ENCODE measurements at regions not wholly inside any gene's neighbourhood (a gene's known extent, or its start where the extent isn't known, plus 50 kb on each side); places are given as distances from the start of the nearest gene placed in this dataset.
A peak's percentile ranks its signal among the peaks of the same experiment; 100 is the strongest.

GRCh38 chr21:31410499-31411131 is 66.6 kb upstream of the TIAM1 start:
- no peak overlapping the region for H3K27ac Mint-ChIP-seq
- intact Hi-C loops (cut with micrococcal nuclease): loop anchor here (1.0 to 5.0 kb wide), 3 partner anchors 56 to 213 kb away; no protein-coding TSS in a partner anchor

GRCh38 chr21:31409831-31410487 is 65.9 kb upstream of the TIAM1 start:
- CTCF ChIA-PET: no interaction called here
- H3K27me3 Mint-ChIP-seq (ENCODE audit: low read depth): no peaks in the 10 kb centered on the region

More at GRCh38 chr21:31410499-31411131, 66.6 kb upstream of the TIAM1 start:
- Mint-ChIP-seq H3K9me3 (no peaks in the 10 kb centered on the region), H3K36me3 (ENCODE audit: low read depth) (no peaks in the 10 kb centered on the region), H3K4me1 (ENCODE audit: low read depth) (peaks cover 10% of the 10 kb centered on the region), H3K27me3 (ENCODE audit: low read depth) (no peaks in the 10 kb centered on the region), H3K4me3 (no peak overlapping the region)
- DNase-seq: peak; percentile 62
- CTCF ChIA-PET: interaction anchor here (0.7 to 1.0 kb wide), 2 partner anchors 18 to 67 kb away, joined by 3 to 5 read pairs; no protein-coding TSS in a partner anchor

GRCh38 chr21:31408301-31409088 is 64.4 kb upstream of the TIAM1 start:
- peaks cover 15% of the 10 kb centered on the region for H3K4me1 Mint-ChIP-seq (ENCODE audit: low read depth)
- H3K27ac Mint-ChIP-seq: no peak overlapping the region
- intact Hi-C loops (cut with micrococcal nuclease): no loop called here
- no peaks in the 10 kb centered on the region for H3K27me3 Mint-ChIP-seq (ENCODE audit: low read depth)
- CTCF ChIA-PET: no interaction called here
- no peak for DNase-seq
- no peak overlapping the region for H3K4me3 Mint-ChIP-seq
- no peaks in the 10 kb centered on the region for H3K9me3 Mint-ChIP-seq
- no peaks in the 10 kb centered on the region for H3K36me3 Mint-ChIP-seq (ENCODE audit: low read depth)

More at GRCh38 chr21:31409831-31410487, 65.9 kb upstream of the TIAM1 start:
- peaks cover 15% of the 10 kb centered on the region for H3K4me1 Mint-ChIP-seq (ENCODE audit: low read depth)
- no peak for DNase-seq
- intact Hi-C loops (cut with micrococcal nuclease): loop anchor here (1.0 to 5.0 kb wide), 3 partner anchors 56 to 213 kb away; no protein-coding TSS in a partner anchor
- H3K4me3 Mint-ChIP-seq: no peak overlapping the region
- no peak overlapping the region for H3K27ac Mint-ChIP-seq
- H3K36me3 Mint-ChIP-seq (ENCODE audit: low read depth): no peaks in the 10 kb centered on the region
- H3K9me3 Mint-ChIP-seq: no peaks in the 10 kb centered on the region

GRCh38 chr21:31406510-31406909 is 62.4 kb upstream of the TIAM1 start:
- CTCF ChIA-PET: no interaction called here
- intact Hi-C loops (cut with micrococcal nuclease): no loop called here
- Mint-ChIP-seq H3K4me1 (ENCODE audit: low read depth) (peaks cover 16% of the 10 kb centered on the region), H3K27ac (no peak overlapping the region), H3K9me3 (no peaks in the 10 kb centered on the region), H3K27me3 (ENCODE audit: low read depth) (no peaks in the 10 kb centered on the region), H3K36me3 (ENCODE audit: low read depth) (no peaks in the 10 kb centered on the region), H3K4me3 (no peak overlapping the region)
- DNase-seq: no peak

- H3K9me3 Mint-ChIP-seq: no peaks in the 10 kb centered on the region
- no peak for DNase-seq
- CTCF ChIA-PET: no interaction called here
- H3K27me3 Mint-ChIP-seq (ENCODE audit: low read depth): no peaks in the 10 kb centered on the region
- H3K4me1 Mint-ChIP-seq (ENCODE audit: low read depth): peaks cover 19% of the 10 kb centered on the region
- intact Hi-C loops (cut with micrococcal nuclease): no loop called here
- H3K27ac Mint-ChIP-seq: no peak overlapping the region
- no peak overlapping the region for H3K4me3 Mint-ChIP-seq
- H3K36me3 Mint-ChIP-seq (ENCODE audit: low read depth): no peaks in the 10 kb centered on the region
Observed at GRCh38 chr21:31405604-31406003, 61.5 kb upstream of the TIAM1 start.

GRCh38 chr21:31403596-31404333 is 59.7 kb upstream of the TIAM1 start:
- no peaks in the 10 kb centered on the region for H3K9me3 Mint-ChIP-seq
- no peak for DNase-seq
- intact Hi-C loops (cut with micrococcal nuclease): no loop called here
- CTCF ChIA-PET: no interaction called here
- no peak overlapping the region for H3K4me3 Mint-ChIP-seq
- peaks cover 30% of the 10 kb centered on the region for H3K4me1 Mint-ChIP-seq (ENCODE audit: low read depth)
- H3K27ac Mint-ChIP-seq: no peak overlapping the region
- H3K36me3 Mint-ChIP-seq (ENCODE audit: low read depth): no peaks in the 10 kb centered on the region
- H3K27me3 Mint-ChIP-seq (ENCODE audit: low read depth): no peaks in the 10 kb centered on the region

GRCh38 chr21:31399591-31399990 is 55.5 kb upstream of the TIAM1 start:
- Mint-ChIP-seq H3K4me1 (ENCODE audit: low read depth) (peaks cover 39% of the 10 kb centered on the region), H3K36me3 (ENCODE audit: low read depth) (no peaks in the 10 kb centered on the region), H3K27me3 (ENCODE audit: low read depth) (no peaks in the 10 kb centered on the region), H3K4me3 (no peak overlapping the region), H3K27ac (no peak overlapping the region), H3K9me3 (no peaks in the 10 kb centered on the region)
- intact Hi-C loops (cut with micrococcal nuclease): loop anchor here (1.0 kb wide), 1 partner anchor 72 kb away; no protein-coding TSS in a partner anchor
- CTCF ChIA-PET: interaction anchor here (0.7 kb wide), 1 partner anchor 35 kb away, joined by 3 read pairs; no protein-coding TSS in a partner anchor
- DNase-seq: no peak

GRCh38 chr21:31398574-31398973 is 54.5 kb upstream of the TIAM1 start:
- Mint-ChIP-seq H3K36me3 (ENCODE audit: low read depth) (no peaks in the 10 kb centered on the region), H3K27ac (no peak overlapping the region), H3K9me3 (no peaks in the 10 kb centered on the region), H3K4me1 (ENCODE audit: low read depth) (peaks cover 46% of the 10 kb centered on the region), H3K4me3 (no peak overlapping the region), H3K27me3 (ENCODE audit: low read depth) (no peaks in the 10 kb centered on the region)
- intact Hi-C loops (cut with micrococcal nuclease): loop anchor here (1.0 kb wide), 1 partner anchor 44 kb away; no protein-coding TSS in a partner anchor
- DNase-seq: no peak
- CTCF ChIA-PET: no interaction called here

GRCh38 chr21:31397939-31398338 is 53.9 kb upstream of the TIAM1 start:
- peak; percentile 36 for DNase-seq
- no peaks in the 10 kb centered on the region for H3K9me3 Mint-ChIP-seq
- no peak overlapping the region for H3K27ac Mint-ChIP-seq
- intact Hi-C loops (cut with micrococcal nuclease): loop anchor here (1.0 kb wide), 1 partner anchor 44 kb away; no protein-coding TSS in a partner anchor
- H3K4me1 Mint-ChIP-seq (ENCODE audit: low read depth): peaks cover 46% of the 10 kb centered on the region
- H3K36me3 Mint-ChIP-seq (ENCODE audit: low read depth): no peaks in the 10 kb centered on the region
- no peaks in the 10 kb centered on the region for H3K27me3 Mint-ChIP-seq (ENCODE audit: low read depth)
- no peak overlapping the region for H3K4me3 Mint-ChIP-seq
- CTCF ChIA-PET: interaction anchor here (1.0 kb wide), 1 partner anchor 183 kb away, joined by 3 read pairs; no protein-coding TSS in a partner anchor

GRCh38 chr21:31397515-31397926 is 53.5 kb upstream of the TIAM1 start:
- H3K36me3 Mint-ChIP-seq (ENCODE audit: low read depth): no peaks in the 10 kb centered on the region
- H3K4me1 Mint-ChIP-seq (ENCODE audit: low read depth): peaks cover 46% of the 10 kb centered on the region
- no peak overlapping the region for H3K27ac Mint-ChIP-seq
- H3K9me3 Mint-ChIP-seq: no peaks in the 10 kb centered on the region
- no peaks in the 10 kb centered on the region for H3K27me3 Mint-ChIP-seq (ENCODE audit: low read depth)
- intact Hi-C loops (cut with micrococcal nuclease): no loop called here
- CTCF ChIA-PET: interaction anchor here (1.0 kb wide), 1 partner anchor 183 kb away, joined by 3 read pairs; no protein-coding TSS in a partner anchor
- no peak for DNase-seq
- no peak overlapping the region for H3K4me3 Mint-ChIP-seq

- no peaks in the 10 kb centered on the region for H3K27me3 Mint-ChIP-seq (ENCODE audit: low read depth)
- H3K27ac Mint-ChIP-seq: no peak overlapping the region
- H3K9me3 Mint-ChIP-seq: no peaks in the 10 kb centered on the region
- CTCF ChIA-PET: no interaction called here
- DNase-seq: no peak
- no peak overlapping the region for H3K4me3 Mint-ChIP-seq
- peaks cover 45% of the 10 kb centered on the region for H3K4me1 Mint-ChIP-seq (ENCODE audit: low read depth)
- intact Hi-C loops (cut with micrococcal nuclease): no loop called here
- H3K36me3 Mint-ChIP-seq (ENCODE audit: low read depth): no peaks in the 10 kb centered on the region
Observed at GRCh38 chr21:31397030-31397429, 53.0 kb upstream of the TIAM1 start.

- Mint-ChIP-seq H3K27me3 (ENCODE audit: low read depth) (no peaks in the 10 kb centered on the region), H3K4me3 (no peak overlapping the region), H3K4me1 (ENCODE audit: low read depth) (peaks cover 45% of the 10 kb centered on the region), H3K36me3 (ENCODE audit: low read depth) (no peaks in the 10 kb centered on the region), H3K9me3 (no peaks in the 10 kb centered on the region), H3K27ac (no peak overlapping the region)
- intact Hi-C loops (cut with micrococcal nuclease): no loop called here
- CTCF ChIA-PET: interaction anchor here (0.6 kb wide), 2 partner anchors 116 to 555 kb away, joined by 3 read pairs; no protein-coding TSS in a partner anchor
- no peak for DNase-seq
Observed at GRCh38 chr21:31396399-31396798, 52.3 kb upstream of the TIAM1 start.
